MCF 10A (cell line): ENCODE measurements at regions not wholly inside any gene's neighbourhood (a gene's known extent, or its start where the extent isn't known, plus 50 kb on each side); places are given as distances from the start of the nearest gene placed in this dataset.

Experiments used
- BruUV-seq: library from RNA; stranded (reverse); fragments of 400-500 nt; replicated peaks from 2 replicates; lab custom pipeline; 2021; lab: Mats Ljungman, UMichigan
- CTCF ChIA-PET: fragments of 300-600 bp; sonication (Branson Sonifier 250); formaldehyde crosslinking; extraction: SDS; loops from one replicate; lab custom pipeline; 2021; ENCODE audit warnings: antibody characterized with exemption, inconsistent platforms; lab: Yijun Ruan, JAX
- POLR2A ChIA-PET: fragments of 300-600, 350-650 bp; sonication (Branson Sonifier 250); formaldehyde crosslinking; extraction: SDS; loops from one replicate; lab custom pipeline; 2020; ENCODE audit warnings: antibody characterized with exemption, inconsistent platforms; lab: Yijun Ruan, JAX
- DNase-seq: peaks from one replicate; pipeline ENCODE4 v3.0.0-alpha.2; 2018; ENCODE audit not compliant: unreplicated experiment
- H3K27ac Mint-ChIP-seq: one replicate; pipeline ENCODE4 v1.8.0; 2022; ENCODE audit warnings: mild to moderate bottlenecking, low read depth, mixed read lengths; ENCODE audit not compliant: unreplicated experiment
- H3K27me3 Mint-ChIP-seq: one replicate; pipeline ENCODE4 v1.8.0; 2022; ENCODE audit warnings: mixed read lengths; ENCODE audit not compliant: insufficient read depth, unreplicated experiment
- H3K36me3 Mint-ChIP-seq: one replicate; pipeline ENCODE4 v1.8.0; 2022; ENCODE audit warnings: mild to moderate bottlenecking, moderate library complexity, mixed read lengths; ENCODE audit not compliant: insufficient read depth, unreplicated experiment
- H3K4me1 Mint-ChIP-seq: one replicate; pipeline ENCODE4 v1.8.0; 2022; ENCODE audit warnings: mixed read lengths; ENCODE audit not compliant: insufficient read depth, unreplicated experiment
- H3K4me3 Mint-ChIP-seq: one replicate; pipeline ENCODE4 v1.8.0; 2022; ENCODE audit warnings: mild to moderate bottlenecking, moderate library complexity, mixed read lengths; ENCODE audit not compliant: unreplicated experiment
- H3K9me3 Mint-ChIP-seq: one replicate; pipeline ENCODE4 v1.8.0; 2022; ENCODE audit warnings: mixed read lengths; ENCODE audit not compliant: unreplicated experiment
- intact Hi-C: fragments of 100-400 bp; cut with micrococcal nuclease; formaldehyde crosslinking; loops from 2 replicates; pipeline ENCODE4 v1.14.1; 2022
- TF ChIP-seq, protein P1 (sequence below): fragments of 200-600 bp; IDR thresholded peaks from one replicate; pipeline ENCODE4 v1.8.0; 2022; ENCODE audit warnings: antibody characterized with exemption, mild to moderate bottlenecking; ENCODE audit not compliant: unreplicated experiment

DNA sequence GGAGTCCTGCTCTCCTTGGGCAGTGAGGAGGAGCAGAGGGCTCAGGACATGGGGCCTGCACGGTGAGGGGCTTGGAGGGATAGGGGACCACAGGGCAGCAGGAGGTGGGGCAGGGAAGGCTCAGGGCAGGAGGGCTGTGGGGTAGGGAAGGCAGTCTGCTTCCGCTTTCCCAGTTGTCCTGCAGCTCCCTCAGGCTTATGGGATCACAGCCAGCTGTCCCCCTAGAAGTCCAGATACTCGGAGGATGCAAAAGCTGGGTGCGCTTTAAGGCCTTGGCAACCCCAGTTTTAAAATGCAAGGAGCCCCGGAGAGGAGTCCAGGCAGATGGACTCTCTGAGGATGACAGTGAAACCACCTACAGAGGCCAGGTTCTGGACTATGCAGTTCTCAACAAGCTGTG, 299.1 kb upstream of the FOXF1 start:
- H3K27me3 Mint-ChIP-seq = peaks cover 13% of the 10 kb centered on the region
- H3K4me1 Mint-ChIP-seq = no peaks in the 10 kb centered on the region
- H3K9me3 Mint-ChIP-seq = peaks cover 8% of the 10 kb centered on the region
- no peak for DNase-seq
- H3K36me3 Mint-ChIP-seq = peaks cover 6% of the 10 kb centered on the region
- ChIA-PET CTCF (interaction anchor here (1.0 kb wide), 1 partner anchor 13 kb away, joined by 3 read pairs; no protein-coding TSS in a partner anchor), POLR2A (no interaction called here)
- no peak overlapping the region for H3K27ac Mint-ChIP-seq
- no TSS peak for BruUV-seq
- intact Hi-C loops = no loop called here
- TF ChIP-seq, protein P1, sequence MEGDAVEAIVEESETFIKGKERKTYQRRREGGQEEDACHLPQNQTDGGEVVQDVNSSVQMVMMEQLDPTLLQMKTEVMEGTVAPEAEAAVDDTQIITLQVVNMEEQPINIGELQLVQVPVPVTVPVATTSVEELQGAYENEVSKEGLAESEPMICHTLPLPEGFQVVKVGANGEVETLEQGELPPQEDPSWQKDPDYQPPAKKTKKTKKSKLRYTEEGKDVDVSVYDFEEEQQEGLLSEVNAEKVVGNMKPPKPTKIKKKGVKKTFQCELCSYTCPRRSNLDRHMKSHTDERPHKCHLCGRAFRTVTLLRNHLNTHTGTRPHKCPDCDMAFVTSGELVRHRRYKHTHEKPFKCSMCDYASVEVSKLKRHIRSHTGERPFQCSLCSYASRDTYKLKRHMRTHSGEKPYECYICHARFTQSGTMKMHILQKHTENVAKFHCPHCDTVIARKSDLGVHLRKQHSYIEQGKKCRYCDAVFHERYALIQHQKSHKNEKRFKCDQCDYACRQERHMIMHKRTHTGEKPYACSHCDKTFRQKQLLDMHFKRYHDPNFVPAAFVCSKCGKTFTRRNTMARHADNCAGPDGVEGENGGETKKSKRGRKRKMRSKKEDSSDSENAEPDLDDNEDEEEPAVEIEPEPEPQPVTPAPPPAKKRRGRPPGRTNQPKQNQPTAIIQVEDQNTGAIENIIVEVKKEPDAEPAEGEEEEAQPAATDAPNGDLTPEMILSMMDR = no peak
- H3K4me3 Mint-ChIP-seq = no peak overlapping the region

DNA sequence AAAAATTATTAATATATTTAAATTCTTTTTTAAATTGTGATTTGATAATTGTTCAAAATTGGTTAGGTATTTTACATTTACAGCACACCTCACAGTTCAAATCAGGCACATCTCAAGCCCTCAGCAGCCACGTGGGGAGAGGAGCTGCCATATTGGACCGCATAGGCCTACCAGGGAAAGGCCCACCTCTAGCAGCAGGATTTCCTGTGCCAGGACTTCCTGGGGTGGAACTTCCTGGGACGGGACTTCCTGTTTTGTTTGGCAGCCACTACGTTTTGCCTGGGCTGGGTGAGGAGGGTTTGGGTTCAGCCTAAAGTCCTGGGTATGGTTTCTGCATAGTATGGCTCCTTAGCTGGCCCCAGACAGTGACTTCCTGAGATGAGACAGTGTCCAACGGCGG, 298.5 kb upstream of the FOXF1 start:
- Mint-ChIP-seq H3K4me3 (no peak overlapping the region), H3K36me3 (peaks cover 6% of the 10 kb centered on the region), H3K27ac (no peak overlapping the region), H3K27me3 (peaks cover 13% of the 10 kb centered on the region), H3K9me3 (peaks cover 8% of the 10 kb centered on the region), H3K4me1 (no peaks in the 10 kb centered on the region)
- BruUV-seq = no TSS peak
- intact Hi-C loops = no loop called here
- CTCF ChIA-PET = no interaction called here
- POLR2A ChIA-PET = no interaction called here
- DNase-seq = no peak
- TF ChIP-seq, protein P1 = no peak

DNA sequence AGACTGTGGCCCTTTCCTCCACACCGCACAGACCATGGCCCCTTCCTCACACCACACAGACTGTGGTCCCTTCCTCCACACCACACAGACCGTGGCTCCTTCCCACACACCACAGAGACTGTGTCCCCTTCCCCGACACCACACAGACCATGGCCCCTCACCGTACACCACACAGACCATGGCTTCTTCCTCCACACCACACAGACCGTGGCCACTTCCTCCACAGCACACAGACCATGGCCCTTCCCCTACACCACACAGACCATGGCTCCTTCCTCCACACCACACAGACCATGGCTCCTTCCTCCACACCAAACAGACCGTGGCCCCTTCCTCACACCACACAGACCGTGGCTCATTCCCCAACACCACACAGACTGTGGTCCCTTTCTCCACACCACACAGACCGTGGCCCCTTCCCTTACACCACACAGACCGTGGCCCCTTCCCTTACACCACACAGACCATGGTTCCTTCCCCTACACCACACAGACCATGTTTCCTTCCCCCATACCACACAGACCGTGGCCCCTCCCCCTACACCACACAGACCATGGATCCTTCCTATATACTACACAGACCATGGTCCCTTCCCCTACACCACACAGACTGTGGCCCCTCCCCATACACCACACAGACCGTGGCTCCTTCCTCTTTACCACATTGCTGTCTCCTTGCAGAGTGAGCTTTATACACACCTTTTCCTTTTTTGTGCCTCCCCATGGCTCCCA, 297.5 kb upstream of the FOXF1 start:
- Mint-ChIP-seq H3K27ac (no peak overlapping the region), H3K9me3 (peaks cover 8% of the 10 kb centered on the region), H3K27me3 (peaks cover 13% of the 10 kb centered on the region), H3K4me3 (no peak overlapping the region), H3K4me1 (no peaks in the 10 kb centered on the region), H3K36me3 (peaks cover 6% of the 10 kb centered on the region)
- intact Hi-C loops = no loop called here
- no TSS peak for BruUV-seq
- TF ChIP-seq, protein P1 = no peak
- no peak for DNase-seq
- ChIA-PET CTCF (interaction anchor here (0.5 kb wide), 1 partner anchor 231 kb away, joined by 3 read pairs; no protein-coding TSS in a partner anchor), POLR2A (no interaction called here)

DNA sequence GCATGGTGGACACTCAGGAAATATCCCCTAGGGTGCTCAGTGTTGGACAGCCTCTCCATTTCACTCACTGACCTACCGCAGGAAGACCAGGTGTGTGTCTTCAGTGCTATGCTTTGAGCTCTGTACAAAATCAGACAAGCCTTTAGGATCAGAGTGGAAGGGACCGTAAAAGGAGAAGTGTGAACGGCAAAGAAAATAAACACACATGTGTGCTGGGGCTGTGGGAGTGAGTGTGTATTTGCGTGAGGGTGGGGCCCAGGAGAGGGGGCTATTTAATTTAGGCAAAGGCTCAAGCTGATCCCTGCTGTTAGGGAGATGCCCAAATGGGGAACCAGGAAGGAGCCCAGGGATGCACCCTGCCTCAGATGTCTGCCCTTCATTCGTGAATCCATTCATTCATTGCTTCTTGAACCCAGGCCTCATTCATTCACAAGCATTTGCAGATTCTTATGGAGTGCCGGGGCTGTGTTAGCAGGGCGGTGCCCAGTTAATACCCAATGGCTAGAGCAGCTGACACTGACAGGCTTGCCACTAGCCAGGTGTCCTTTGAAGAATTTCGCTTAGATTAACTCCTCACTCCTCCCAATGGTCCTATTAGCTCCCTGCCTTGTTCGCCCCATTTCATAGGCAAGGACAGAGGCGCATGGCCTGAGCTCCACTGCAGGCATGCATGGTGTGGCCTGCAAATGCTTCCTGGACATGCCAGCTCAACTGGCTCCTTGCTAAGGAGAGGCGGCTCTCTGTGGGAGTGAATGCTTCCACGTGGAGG, 296.7 kb upstream of the FOXF1 start:
- Mint-ChIP-seq H3K9me3 (peaks cover 8% of the 10 kb centered on the region), H3K27ac (no peak overlapping the region), H3K4me1 (no peaks in the 10 kb centered on the region), H3K36me3 (peaks cover 2% of the 10 kb centered on the region), H3K27me3 (peaks cover 13% of the 10 kb centered on the region), H3K4me3 (no peak overlapping the region)
- POLR2A ChIA-PET = no interaction called here
- intact Hi-C loops = no loop called here
- CTCF ChIA-PET = interaction anchor here (0.5 to 0.7 kb wide), 2 partner anchors 9 to 849 kb away, joined by 3 read pairs; no protein-coding TSS in a partner anchor
- TF ChIP-seq, protein P1 = no peak
- DNase-seq = no peak
- BruUV-seq = no TSS peak
